K562 (cell line): ENCODE measurements at regions not wholly inside any gene's neighbourhood (a gene's known extent, or its start where the extent isn't known, plus 50 kb on each side); places are given as distances from the start of the nearest gene placed in this dataset.

ENCODE experiments used
- ARNT ChIP-seq, 2 experiments: fragments of 450-650 bp; IDR thresholded peaks; 2 replicates each; pipeline ENCODE4 v1.6.1; 2016; ENCODE audit warnings: mild to moderate bottlenecking in 1 of 2
- ATF1 ChIP-seq, 2 experiments: fragments of 450-650 bp in 1 of 2; IDR thresholded peaks; 2 replicates each; pipeline ENCODE4 v1.6.1; 2016; ENCODE audit warnings: missing compliant biosample characterization in 1 of 2, missing genetic modification characterization in 1 of 2
- BHLHE40 ChIP-seq: IDR thresholded peaks from 2 replicates; pipeline ENCODE4 v1.6.1; 2011; ENCODE audit warnings: low read length, improper control_type of control experiment
- CBFB ChIP-seq: sonication (generic); formaldehyde crosslinking; IDR thresholded peaks from 2 replicates; pipeline ENCODE4 v1.4.0; 2020; ENCODE audit warnings: mild to moderate bottlenecking, missing genetic modification reagents
- FOSL1 ChIP-seq: fragments of 200-800 bp; sonication (Bioruptor generic); conservative IDR thresholded peaks from 2 replicates; pipeline ENCODE4 v1.6.1; 2016; ENCODE audit warnings: missing genetic modification characterization, missing compliant biosample characterization
- JUNB ChIP-seq: fragments of 450-650 bp; formaldehyde crosslinking; conservative IDR thresholded peaks from 2 replicates; pipeline ENCODE4 v1.4.0; 2020; ENCODE audit warnings: mild to moderate bottlenecking
- MBD2 ChIP-seq: sonication (generic); IDR thresholded peaks from 2 replicates; pipeline ENCODE4 v1.6.1; 2016; ENCODE audit warnings: low read depth, borderline replicate concordance
- NFYB ChIP-seq: IDR thresholded peaks from 2 replicates; pipeline ENCODE4 v1.6.1; 2011; ENCODE audit warnings: mild to moderate bottlenecking, moderate library complexity; ENCODE audit not compliant: insufficient read length; ENCODE audit errors: extremely low read depth
- NR1H2 ChIP-seq: sonication (generic); formaldehyde crosslinking; IDR thresholded peaks from 2 replicates; pipeline ENCODE4 v1.4.0; 2020; ENCODE audit warnings: mild to moderate bottlenecking, missing genetic modification reagents
- NUFIP1 ChIP-seq: fragments of 450-650 bp; IDR thresholded peaks from 2 replicates; pipeline ENCODE4 v1.6.1; 2018; ENCODE audit not compliant: partially characterized antibody
- OTX1 ChIP-seq: fragments of 450-650 bp; formaldehyde crosslinking; IDR thresholded peaks from 2 replicates; pipeline ENCODE4 v1.4.0; 2022; ENCODE audit warnings: mild to moderate bottlenecking
- PYGO2 ChIP-seq: fragments of 450-650 bp; IDR thresholded peaks from 2 replicates; pipeline ENCODE4 v1.6.1; 2016; ENCODE audit warnings: mild to moderate bottlenecking, missing genetic modification characterization, moderate library complexity, missing compliant biosample characterization
- SIN3A ChIP-seq, 2 experiments: fragments of 150-350 bp in 1 of 2; IDR thresholded peaks; 2 replicates each; pipeline ENCODE4 v1.6.1; 2011 to 2016; ENCODE audit warnings: borderline replicate concordance in 2 of 2, low read depth in 2 of 2, low read length in 2 of 2, mild to moderate bottlenecking in 2 of 2, moderate library complexity in 2 of 2; ENCODE audit not compliant: control insufficient read depth in 1 of 2
- TCF7 ChIP-seq: sonication (generic); IDR thresholded peaks from 2 replicates; pipeline ENCODE4 v1.6.1; 2016; ENCODE audit warnings: antibody characterized with exemption, borderline replicate concordance
- TCFL5 ChIP-seq: fragments of 250-450 bp; sonication (Bioruptor Pico); conservative IDR thresholded peaks from 2 replicates; pipeline ENCODE4 v1.6.1; 2021; ENCODE audit warnings: mild to moderate bottlenecking, moderate library complexity, matching md5 sums
- TRIM28 ChIP-seq: fragments of 450-650 bp; IDR thresholded peaks from 2 replicates; pipeline ENCODE4 v1.6.1; 2017
- XRCC4 ChIP-seq: IDR thresholded peaks from one replicate; pipeline ENCODE4 v1.6.1; 2011; ENCODE audit not compliant: insufficient read depth, insufficient read length; ENCODE audit errors: extremely low read depth
- ZBED1 ChIP-seq: IDR thresholded peaks from 2 replicates; pipeline ENCODE4 v1.6.1; 2014
- ZKSCAN3 ChIP-seq: fragments of 250-450 bp; sonication (Bioruptor Pico); IDR thresholded peaks from 2 replicates; pipeline ENCODE4 v1.4.0; 2020
- ZNF140 ChIP-seq: fragments of 250-450 bp; sonication (Bioruptor Pico); IDR thresholded peaks from 2 replicates; pipeline ENCODE4 v1.8.0; 2021; ENCODE audit warnings: moderate library complexity, mild to moderate bottlenecking, inconsistent platforms
- ZNF174 ChIP-seq: fragments of 250-450 bp; sonication (Bioruptor Pico); IDR thresholded peaks from 2 replicates; pipeline ENCODE4 v1.4.0; 2020; ENCODE audit warnings: mild to moderate bottlenecking
- ZNF407 ChIP-seq: fragments of 450-650 bp; IDR thresholded peaks from 2 replicates; pipeline ENCODE4 v1.6.1; 2016; ENCODE audit warnings: low read depth
- ZNF436 ChIP-seq: fragments of 250-450, 450-650 bp; sonication (Bioruptor Pico); formaldehyde crosslinking; IDR thresholded peaks from 2 replicates; pipeline ENCODE4 v1.7.0; 2020; ENCODE audit warnings: mild to moderate bottlenecking
- TF ChIP-seq, protein P1 (sequence below): fragments of 450-650 bp; formaldehyde crosslinking; IDR thresholded peaks from 2 replicates; pipeline ENCODE4 v1.4.0; 2022; ENCODE audit warnings: missing genetic modification characterization

DNA sequence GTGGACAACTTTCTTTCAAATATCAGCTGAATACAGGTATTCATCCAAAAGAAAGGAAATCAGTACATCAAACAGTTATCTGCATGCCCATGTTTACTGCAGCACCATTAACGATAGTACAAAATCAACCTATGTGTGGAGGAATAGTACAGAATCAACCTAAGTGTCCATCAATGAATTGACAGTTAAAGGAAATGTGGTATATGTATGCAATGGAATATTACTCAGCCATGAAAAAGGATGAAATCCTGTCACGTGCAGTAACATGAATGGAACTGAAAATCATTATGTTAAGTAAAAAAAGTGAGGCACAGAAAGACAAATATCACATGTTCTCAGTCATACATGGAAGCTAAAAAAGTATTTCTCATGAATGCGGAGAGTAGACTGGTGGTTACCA lies 132.3 kb downstream of the MED15 start (continued):
- no peak for TF ChIP-seq NFYB
- no peak for TF ChIP-seq TCFL5 (CRISPR knock-in tag)
- peak; percentile 92 for TF ChIP-seq BHLHE40
- TF ChIP-seq XRCC4: no peak
- no peak for TF ChIP-seq NUFIP1
- TF ChIP-seq ZNF140 (CRISPR knock-in tag): no peak; the same call in 1 of the 2 replicates
- TF ChIP-seq NR1H2 (CRISPR knock-in tag): no peak
- no peak for TF ChIP-seq ATF1 (CRISPR knock-in tag; IDR thresholded peaks at IDR 0.05)
- TF ChIP-seq ATF1 (tag; IDR thresholded peaks at IDR 0.05): no peak
- TF ChIP-seq PYGO2 (tag): no peak
- TF ChIP-seq ZNF436 (CRISPR knock-in tag): no peak
- no peak for TF ChIP-seq OTX1 (CRISPR knock-in tag)
- no peak for TF ChIP-seq ZNF407
- TF ChIP-seq MBD2: no peak
- TF ChIP-seq TRIM28: peak; percentile 82; the same call in 1 of the 2 replicates
- TF ChIP-seq TCF7: no peak
- no peak for TF ChIP-seq CBFB
- no peak for TF ChIP-seq SIN3A (IDR thresholded peaks at IDR 0.05; ENCODE audit: borderline replicate concordance in 2 of 2, control insufficient read depth in 1 of 2, low read depth in 2 of 2, low read length in 2 of 2)
- TF ChIP-seq FOSL1: no peak
- TF ChIP-seq ARNT (IDR thresholded peaks at IDR 0.05): no peak; a peak in 1 of 4 replicates
- TF ChIP-seq ZKSCAN3 (CRISPR knock-in tag): peak; percentile 57; the same call in 1 of the 2 replicates
- TF ChIP-seq, protein P1, sequence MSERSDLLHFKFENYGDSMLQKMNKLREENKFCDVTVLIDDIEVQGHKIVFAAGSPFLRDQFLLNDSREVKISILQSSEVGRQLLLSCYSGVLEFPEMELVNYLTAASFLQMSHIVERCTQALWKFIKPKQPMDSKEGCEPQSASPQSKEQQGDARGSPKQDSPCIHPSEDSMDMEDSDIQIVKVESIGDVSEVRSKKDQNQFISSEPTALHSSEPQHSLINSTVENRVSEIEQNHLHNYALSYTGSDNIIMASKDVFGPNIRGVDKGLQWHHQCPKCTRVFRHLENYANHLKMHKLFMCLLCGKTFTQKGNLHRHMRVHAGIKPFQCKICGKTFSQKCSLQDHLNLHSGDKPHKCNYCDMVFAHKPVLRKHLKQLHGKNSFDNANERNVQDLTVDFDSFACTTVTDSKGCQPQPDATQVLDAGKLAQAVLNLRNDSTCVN (CRISPR knock-in tag): peak; percentile 63; the same call in 1 of the 2 replicates
- TF ChIP-seq JUNB: peak; percentile 59; the same call in 1 of the 2 replicates
- TF ChIP-seq ZNF174 (CRISPR knock-in tag): no peak
- no peak for TF ChIP-seq ZBED1
